Stimulated activated naive CD8-positive, alpha-beta T cell treated with anti-CD3 and anti-CD28 coated beads, Interleukin-15, Interleukin-2, amounts not matched to agents 100 U/mL and 50 U/mL, for 24 hours (primary cell): ENCODE measurements at regions not wholly inside any gene's neighbourhood (a gene's known extent, or its start where the extent isn't known, plus 50 kb on each side); places are given as distances from the start of the nearest gene placed in this dataset.

ENCODE experiments used
- ATAC-seq: fragments of 150-1000 bp; cut with Tn5 transposase; one replicate; pipeline ENCODE4 v1.10.0; 2021
- DNase-seq: peaks from one replicate; pipeline ENCODE4 v3.0.0; 2021

DNA sequence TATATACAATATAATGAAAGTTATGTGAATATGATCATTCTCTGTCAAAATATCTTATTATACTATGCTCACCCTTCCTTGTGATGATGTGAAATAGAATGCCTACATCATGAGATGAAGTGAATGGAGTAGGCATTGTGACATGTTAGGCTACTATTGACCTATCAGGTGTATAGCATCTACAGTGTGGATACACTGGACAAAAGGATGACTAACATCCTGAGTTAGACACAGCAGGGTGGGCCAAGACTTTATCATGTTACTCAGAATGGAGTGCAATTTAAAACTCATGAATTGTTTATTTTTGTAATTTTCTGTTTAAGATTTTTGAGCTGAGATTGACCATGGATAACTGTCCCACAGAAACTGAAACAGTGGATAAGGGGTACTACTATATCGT, 53.4 kb upstream of the NAV3 start:
- DNase-seq (no peak), ATAC-seq (no peak)

DNA sequence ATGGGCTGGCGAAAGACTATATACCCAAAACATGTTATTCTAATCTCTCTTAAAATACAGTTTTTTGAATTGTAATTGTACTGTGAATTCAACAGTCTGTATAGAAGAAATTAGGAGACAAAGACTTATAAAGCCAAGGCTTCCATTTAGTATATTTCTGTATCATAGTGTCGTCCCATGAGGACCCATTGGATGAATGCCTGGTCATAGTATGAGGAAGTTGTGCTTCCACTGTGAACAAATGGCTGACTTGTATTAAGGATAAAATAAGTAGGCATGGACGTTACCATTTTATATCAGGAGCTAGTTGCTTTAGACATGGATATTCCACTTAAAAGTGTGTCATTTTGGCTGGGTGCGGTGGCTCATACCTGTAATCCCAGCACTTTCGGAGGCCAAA, 55.9 kb upstream of the NAV3 start:
- DNase-seq (no peak), ATAC-seq (no peak)

- DNase-seq = no peak
- no peak for ATAC-seq
Observed at GRCh38 chr12:77772676-77773298, 57.9 kb upstream of the NAV3 start.

- ATAC-seq = no peak
- DNase-seq = no peak
Observed at GRCh38 chr12:77768558-77768957, 62.1 kb upstream of the NAV3 start.

- ATAC-seq (no peak), DNase-seq (no peak)
Observed at GRCh38 chr12:77767756-77768343, 62.8 kb upstream of the NAV3 start.

GRCh38 chr12:77767335-77767734, 63.4 kb upstream of the NAV3 start:
- DNase-seq (no peak), ATAC-seq (no peak)

DNA sequence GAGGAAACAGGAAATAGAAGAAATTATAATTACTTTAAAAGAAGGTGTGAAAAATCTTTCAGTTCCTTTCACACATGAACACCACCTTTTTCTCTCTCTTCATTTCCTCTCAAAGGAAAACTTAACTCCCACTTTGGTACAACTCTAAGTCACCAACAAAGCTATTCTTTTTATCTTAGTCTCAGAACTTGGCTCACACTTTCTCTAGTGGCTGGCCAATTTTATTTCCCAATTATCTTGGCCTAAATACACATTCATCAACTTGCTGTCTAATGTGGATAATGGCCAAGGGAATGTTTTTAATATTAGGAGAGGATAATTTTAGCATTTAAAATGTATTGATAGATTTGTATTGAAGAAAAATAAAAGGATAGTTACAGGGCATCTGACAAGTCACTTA, 64.5 kb upstream of the NAV3 start:
- DNase-seq (no peak), ATAC-seq (no peak)

DNA sequence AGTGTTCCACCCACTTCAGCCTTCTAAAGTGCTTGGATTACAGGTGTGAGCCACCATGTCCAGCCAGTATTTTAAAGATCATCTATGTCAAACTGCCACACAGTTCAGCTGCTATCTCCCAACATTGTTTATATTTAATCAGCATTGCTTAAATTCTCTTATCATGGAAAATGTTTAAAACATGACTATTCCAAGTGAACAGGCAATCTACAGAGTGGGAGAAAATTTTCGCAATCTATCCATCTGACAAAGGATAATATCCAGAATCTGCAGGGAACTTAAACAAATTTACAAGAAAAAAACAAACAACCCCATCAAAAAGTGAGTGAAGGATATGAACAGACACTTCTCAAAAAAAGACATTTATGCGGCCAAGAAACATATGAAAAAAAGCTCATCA, 69.4 kb upstream of the NAV3 start:
- DNase-seq (no peak), ATAC-seq (no peak)

DNA sequence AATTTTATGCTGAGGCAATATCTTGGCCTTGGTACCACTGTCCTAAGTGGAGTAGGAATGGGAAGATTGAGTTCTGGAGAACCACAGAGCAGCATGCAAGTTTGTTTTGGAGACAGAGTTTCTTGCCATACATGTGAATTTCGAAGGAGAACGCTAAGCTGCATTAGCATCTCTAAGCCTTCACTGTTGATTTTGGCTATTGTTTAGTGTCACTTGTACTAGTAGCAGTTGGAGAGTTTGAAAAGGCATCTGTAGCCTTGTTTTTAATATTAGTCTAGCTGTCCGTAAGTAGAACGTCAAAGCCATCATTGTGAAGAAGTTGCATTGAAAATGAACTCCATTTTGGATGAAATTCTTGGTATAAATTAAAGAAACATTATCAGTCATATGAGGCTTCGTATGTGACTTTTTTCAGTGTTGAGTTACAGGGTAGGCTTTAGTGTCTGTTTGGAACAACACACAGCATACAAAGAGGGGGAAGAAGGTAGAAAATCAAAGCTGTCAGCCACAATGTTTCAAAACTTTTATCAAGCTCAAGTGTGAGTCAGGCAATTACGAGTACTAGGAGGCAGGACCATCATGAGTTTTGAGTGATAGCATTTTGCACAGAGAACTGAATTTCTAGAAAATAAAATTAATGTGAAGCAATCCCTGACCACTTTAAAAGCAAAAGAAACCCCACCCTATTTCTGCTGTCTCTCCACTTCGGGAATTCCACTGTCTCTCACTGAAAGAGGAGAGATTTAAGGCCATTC, 70.2 kb upstream of the NAV3 start:
- DNase-seq = no peak

DNA sequence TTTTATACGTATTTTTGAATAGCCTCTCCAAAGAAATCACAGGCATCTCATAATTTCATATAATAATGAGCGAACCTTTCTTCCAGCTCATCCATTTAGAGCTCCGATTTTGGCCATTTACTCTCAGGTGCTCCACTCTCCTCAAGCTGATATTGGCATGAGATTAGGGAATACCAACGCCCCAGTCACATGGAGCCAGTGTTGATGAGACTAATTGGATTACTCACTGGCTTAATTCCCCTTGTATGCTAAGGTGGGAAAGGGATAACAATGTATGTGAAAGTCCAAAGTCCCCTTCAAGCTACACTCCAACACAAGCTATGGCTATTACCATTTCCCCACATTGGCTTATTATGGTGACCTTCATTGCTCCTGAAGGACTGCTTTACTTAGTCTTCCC, 76.6 kb upstream of the NAV3 start:
- DNase-seq = no peak
- no peak for ATAC-seq

More for the DNA sequence above, 70.2 kb upstream of the NAV3 start:
- no peak for ATAC-seq

DNA sequence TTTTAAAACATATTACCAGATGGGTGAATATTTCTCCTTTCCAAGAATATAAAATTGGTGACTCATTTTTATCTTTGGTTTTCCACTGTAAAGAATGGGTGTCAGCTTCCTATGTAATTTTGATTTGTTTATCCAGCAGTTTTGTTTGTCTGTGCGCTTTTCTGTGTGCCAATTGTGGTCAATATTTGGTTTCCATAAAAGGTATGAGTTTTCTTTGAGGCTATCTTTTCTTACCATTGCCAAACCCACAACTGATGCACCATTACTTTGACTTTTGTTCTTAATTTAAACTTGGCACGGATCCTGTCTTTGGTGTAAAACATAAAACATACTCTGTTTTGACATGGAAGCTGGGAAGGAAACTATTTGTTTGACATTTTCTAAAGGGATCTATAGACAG, 78.8 kb upstream of the NAV3 start:
- DNase-seq = no peak
- ATAC-seq = no peak

GRCh38 chr12:77746096-77746495, 84.6 kb upstream of the NAV3 start:
- ATAC-seq = no peak

DNA sequence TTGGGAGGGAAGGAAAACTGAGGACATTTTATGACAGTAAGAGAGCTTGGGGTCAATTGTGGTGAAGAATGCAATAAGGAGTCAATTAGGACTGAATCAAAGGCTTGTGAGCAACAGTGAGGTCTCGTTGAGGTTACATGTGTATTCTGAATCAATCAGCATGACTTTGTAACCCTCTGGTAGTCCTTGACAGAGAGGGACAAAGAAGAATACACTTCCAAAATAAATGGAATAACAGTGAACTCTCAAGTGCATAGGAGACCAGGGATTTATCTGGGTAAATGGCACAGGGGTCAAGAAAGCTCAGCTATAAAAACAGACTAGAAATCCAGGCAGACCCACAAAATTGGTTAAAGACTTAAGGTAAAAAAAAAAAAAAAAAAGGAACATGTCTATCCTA, 85.1 kb upstream of the NAV3 start:
- no peak for DNase-seq
- no peak for ATAC-seq

More at GRCh38 chr12:77746096-77746495, 84.6 kb upstream of the NAV3 start:
- no peak for DNase-seq

DNA sequence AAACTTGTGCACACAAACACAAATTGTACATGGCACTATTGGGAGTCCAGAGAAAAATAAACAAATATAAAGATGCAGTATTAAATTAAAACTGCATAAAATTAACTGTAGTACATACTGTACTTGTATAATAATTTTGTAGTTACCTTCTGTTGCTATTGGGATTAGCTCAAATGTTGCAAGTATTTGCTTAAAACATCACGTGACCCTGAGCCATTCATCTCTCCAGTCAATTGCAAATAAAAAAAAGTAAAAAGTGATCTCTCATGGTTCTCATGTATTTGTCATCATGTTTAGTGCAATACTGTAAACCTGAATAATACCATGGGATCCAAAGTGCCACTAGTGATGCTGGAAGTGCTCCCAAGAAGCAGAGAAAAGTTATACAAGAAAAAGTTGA, 88.1 kb upstream of the NAV3 start:
- ATAC-seq = no peak

DNA sequence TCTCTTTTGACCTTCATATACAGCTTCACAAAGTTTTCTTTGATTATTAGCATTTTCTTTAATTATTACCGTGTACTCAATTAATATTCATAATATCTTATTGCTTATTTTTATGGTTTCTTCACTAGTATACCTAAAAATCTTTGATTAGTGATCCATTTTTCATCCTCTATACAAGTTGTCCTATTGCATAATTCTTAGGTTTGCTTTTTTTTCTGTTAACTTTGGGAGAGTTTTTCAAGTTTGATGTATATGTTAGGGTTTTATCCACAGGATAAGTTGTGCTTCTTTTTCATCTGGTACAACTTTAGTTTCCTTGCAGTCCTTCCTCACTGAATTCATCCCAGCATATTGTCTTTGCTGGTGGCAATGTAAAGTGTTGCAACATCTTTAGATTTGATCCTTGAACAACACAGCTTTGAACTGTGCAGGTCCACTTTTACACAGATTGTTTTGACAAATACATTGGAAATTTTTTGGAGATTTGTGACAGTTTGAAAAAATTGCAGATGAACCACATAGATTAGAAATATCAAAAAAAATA, 88.6 kb upstream of the NAV3 start:
- DNase-seq = no peak
- ATAC-seq = no peak

More for the DNA sequence above, 88.1 kb upstream of the NAV3 start:
- no peak for DNase-seq

DNA sequence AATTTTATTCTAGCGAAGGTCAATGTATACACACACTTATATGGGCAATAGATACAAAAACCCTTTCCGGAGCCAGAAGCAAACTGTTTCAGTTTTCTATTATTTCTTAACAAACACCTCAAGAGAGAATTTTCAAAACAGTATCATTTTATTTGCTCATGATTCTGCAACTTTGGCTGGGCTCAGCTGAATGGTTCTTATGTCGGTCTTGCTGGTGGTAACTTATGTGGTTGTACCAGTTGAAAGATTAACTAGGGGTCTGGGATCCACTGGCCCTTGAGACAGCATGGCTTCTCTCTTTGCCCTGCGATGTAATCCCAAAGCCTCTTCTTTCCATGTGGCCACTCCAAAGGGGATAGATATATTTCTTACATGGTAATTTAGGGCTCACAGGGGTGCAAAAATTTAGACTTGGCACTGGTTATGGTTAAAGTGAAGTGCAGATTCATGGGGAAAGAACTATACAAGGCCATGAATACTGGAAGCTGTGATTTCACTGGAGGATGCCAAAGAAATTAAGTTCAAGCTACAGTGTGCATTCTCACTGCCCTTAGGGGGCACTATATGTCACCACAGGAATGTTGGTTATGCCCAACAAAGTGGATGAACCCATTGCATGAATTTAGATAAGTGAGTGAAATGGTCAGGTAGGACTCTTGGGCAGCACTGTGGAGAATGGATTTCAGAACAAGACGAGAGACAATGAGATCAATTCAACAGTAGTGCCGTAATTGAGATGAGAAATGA, 94.3 kb upstream of the NAV3 start:
- no peak for ATAC-seq
- no peak for DNase-seq

- DNase-seq (no peak), ATAC-seq (no peak)
Observed at GRCh38 chr12:77734214-77734883, 96.3 kb upstream of the NAV3 start.

DNA sequence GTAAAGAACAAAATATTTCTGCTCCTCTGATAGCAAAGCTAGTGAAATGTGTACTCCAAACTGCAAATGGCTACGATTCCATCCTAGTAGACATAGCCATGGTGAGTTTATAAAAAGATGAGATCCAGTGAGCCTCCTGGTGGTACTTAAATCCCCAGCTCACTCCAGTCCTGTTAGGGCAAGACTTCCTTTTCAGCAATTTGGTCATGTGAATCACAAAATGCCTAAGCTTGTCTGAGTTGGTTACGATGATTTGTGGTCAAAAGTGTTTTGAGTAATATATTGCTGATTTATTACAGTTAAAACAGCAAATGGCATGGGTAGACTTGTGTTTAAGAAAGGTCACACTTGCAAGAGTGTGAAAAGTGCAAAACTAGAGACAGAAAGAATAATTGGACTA, 102.7 kb upstream of the NAV3 start:
- ATAC-seq (no peak), DNase-seq (no peak)

GRCh38 chr12:77727442-77728001, 103.2 kb upstream of the NAV3 start:
- DNase-seq (no peak), ATAC-seq (no peak)

DNA sequence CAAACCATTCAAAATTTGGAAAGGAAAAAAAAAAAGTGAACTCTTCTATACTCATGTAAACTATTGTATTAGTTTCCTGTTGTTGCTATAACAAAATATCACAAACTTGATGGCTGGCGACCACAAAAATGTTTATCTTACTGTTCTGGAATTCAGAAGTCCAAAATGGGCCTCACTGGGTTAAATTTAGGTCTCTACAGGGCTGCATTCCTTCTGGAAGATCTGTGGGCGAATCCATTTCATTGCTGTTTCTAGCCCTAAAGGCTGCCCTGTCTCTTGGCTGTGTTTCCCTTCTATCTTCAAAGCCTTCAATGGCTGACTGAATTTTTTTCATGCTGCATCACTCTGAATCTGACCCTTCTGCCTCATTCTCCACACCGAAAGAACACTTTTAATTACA, 105.1 kb upstream of the NAV3 start:
- DNase-seq (no peak), ATAC-seq (no peak)

DNA sequence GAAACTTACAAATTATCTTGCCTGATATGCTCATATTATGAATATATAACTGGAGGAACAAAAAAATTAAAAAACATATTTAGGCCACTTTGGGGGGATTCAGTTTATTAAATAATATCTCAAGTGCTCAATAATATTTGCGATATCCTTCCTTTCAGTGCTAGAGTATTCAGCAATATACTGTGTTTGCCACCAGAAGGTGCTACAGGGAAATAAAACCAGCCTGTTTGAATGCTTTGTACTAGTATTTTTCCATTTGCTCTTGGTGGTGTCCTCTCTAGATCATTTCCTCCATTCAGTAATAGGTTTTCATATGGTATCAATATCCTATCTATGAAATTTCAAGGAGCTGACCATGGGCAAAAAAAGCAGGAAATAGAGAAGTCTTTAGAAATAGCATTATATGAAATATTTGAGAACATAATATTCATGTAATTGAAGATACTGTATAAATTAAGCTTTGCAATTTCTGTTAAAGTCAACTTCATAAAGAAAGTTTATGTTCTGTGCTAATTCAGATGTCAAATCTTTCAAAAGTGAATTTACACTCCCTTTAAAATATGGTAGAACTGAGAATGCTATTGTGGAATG, 106.2 kb upstream of the NAV3 start:
- no peak for ATAC-seq
- DNase-seq = no peak
